GM23338 (cell line): ENCODE measurements at regions not wholly inside any gene's neighbourhood (a gene's known extent, or its start where the extent isn't known, plus 50 kb on each side); places are given as distances from the start of the nearest gene placed in this dataset.

ENCODE experiments used
- CREB1 ChIP-seq: fragments of 250-450 bp; sonication (Bioruptor Pico); IDR thresholded peaks from 2 replicates; pipeline ENCODE4 v1.5.0; 2020; ENCODE audit warnings: low read depth, mild to moderate bottlenecking, moderate library complexity
- EZH2 ChIP-seq: fragments of 200-600 bp; sonication (generic); IDR thresholded peaks from one replicate; pipeline ENCODE4 v1.8.0; 2017; ENCODE audit warnings: antibody characterized with exemption, mild to moderate bottlenecking, low read depth; ENCODE audit not compliant: unreplicated experiment
- EZH2phosphoT487 ChIP-seq: fragments of 200-600 bp; sonication (generic); IDR thresholded peaks from one replicate; pipeline ENCODE4 v1.8.1; 2018; ENCODE audit warnings: antibody characterized with exemption; ENCODE audit not compliant: unreplicated experiment
- POLR2AphosphoS5 ChIP-seq: IDR thresholded peaks from 2 replicates; pipeline ENCODE4 v1.6.1; 2016; ENCODE audit warnings: antibody characterized with exemption, low read depth
- STAT1 ChIP-seq: IDR thresholded peaks from one replicate; pipeline ENCODE4 v1.6.1; 2016; ENCODE audit warnings: antibody characterized with exemption; ENCODE audit not compliant: unreplicated experiment
- TF ChIP-seq, protein P1 (sequence below): IDR thresholded peaks from one replicate; pipeline ENCODE4 v1.6.1; 2018; ENCODE audit warnings: antibody characterized with exemption; ENCODE audit not compliant: unreplicated experiment
- TF ChIP-seq, protein P2 (sequence below), 2 experiments: fragments of 200-600 bp in 1 of 2; sonication (generic) in 1 of 2; conservative IDR thresholded peaks; 2 replicates each; pipeline versions ENCODE4 v1.5.1 to v1.6.1; 2016 to 2017; ENCODE audit warnings: antibody characterized with exemption in 2 of 2, low read depth in 2 of 2, mild to moderate bottlenecking in 2 of 2, moderate library complexity in 1 of 2

DNA sequence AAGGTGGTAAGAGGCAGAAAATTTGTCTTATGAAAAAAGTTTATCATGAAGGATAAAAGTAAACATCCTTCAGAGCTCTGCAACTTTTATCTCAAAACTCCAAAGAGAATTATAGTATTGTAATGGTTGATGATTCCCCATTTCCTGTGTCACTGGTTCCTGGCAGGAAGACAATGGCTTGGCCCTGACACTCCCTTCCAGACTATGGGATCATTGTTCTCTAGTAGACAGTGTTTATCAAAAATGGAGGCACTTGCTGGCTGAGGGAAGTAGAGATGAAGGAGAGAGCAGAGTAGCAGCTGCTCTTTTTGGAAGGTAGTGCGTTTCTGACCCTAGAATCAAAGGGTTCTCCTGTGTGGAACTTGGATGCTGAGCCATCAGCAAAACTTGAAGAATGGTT lies 145.9 kb upstream of the ATP1B1 start:
- TF ChIP-seq EZH2 (no peak), CREB1 (no peak), POLR2AphosphoS5 (no peak), EZH2phosphoT487 (no peak), STAT1 (no peak)
- TF ChIP-seq, protein P1, sequence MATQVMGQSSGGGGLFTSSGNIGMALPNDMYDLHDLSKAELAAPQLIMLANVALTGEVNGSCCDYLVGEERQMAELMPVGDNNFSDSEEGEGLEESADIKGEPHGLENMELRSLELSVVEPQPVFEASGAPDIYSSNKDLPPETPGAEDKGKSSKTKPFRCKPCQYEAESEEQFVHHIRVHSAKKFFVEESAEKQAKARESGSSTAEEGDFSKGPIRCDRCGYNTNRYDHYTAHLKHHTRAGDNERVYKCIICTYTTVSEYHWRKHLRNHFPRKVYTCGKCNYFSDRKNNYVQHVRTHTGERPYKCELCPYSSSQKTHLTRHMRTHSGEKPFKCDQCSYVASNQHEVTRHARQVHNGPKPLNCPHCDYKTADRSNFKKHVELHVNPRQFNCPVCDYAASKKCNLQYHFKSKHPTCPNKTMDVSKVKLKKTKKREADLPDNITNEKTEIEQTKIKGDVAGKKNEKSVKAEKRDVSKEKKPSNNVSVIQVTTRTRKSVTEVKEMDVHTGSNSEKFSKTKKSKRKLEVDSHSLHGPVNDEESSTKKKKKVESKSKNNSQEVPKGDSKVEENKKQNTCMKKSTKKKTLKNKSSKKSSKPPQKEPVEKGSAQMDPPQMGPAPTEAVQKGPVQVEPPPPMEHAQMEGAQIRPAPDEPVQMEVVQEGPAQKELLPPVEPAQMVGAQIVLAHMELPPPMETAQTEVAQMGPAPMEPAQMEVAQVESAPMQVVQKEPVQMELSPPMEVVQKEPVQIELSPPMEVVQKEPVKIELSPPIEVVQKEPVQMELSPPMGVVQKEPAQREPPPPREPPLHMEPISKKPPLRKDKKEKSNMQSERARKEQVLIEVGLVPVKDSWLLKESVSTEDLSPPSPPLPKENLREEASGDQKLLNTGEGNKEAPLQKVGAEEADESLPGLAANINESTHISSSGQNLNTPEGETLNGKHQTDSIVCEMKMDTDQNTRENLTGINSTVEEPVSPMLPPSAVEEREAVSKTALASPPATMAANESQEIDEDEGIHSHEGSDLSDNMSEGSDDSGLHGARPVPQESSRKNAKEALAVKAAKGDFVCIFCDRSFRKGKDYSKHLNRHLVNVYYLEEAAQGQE, result no peak
- TF ChIP-seq, protein P2, sequence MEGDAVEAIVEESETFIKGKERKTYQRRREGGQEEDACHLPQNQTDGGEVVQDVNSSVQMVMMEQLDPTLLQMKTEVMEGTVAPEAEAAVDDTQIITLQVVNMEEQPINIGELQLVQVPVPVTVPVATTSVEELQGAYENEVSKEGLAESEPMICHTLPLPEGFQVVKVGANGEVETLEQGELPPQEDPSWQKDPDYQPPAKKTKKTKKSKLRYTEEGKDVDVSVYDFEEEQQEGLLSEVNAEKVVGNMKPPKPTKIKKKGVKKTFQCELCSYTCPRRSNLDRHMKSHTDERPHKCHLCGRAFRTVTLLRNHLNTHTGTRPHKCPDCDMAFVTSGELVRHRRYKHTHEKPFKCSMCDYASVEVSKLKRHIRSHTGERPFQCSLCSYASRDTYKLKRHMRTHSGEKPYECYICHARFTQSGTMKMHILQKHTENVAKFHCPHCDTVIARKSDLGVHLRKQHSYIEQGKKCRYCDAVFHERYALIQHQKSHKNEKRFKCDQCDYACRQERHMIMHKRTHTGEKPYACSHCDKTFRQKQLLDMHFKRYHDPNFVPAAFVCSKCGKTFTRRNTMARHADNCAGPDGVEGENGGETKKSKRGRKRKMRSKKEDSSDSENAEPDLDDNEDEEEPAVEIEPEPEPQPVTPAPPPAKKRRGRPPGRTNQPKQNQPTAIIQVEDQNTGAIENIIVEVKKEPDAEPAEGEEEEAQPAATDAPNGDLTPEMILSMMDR (conservative IDR thresholded peaks at IDR 0.05; ENCODE audit: low read depth in 2 of 2), result no peak
